Mesodermal cell (in vitro differentiated cells): ENCODE measurements at regions not wholly inside any gene's neighbourhood (a gene's known extent, or its start where the extent isn't known, plus 50 kb on each side); places are given as distances from the start of the nearest gene placed in this dataset.

Source experiments
- H3K27ac ChIP-seq: 2 replicates; pipeline ENCODE4 v1.7.0; 2013; ENCODE audit warnings: mild to moderate bottlenecking, low read depth, low read length, moderate library complexity; ENCODE audit not compliant: severe bottlenecking
- H3K36me3 ChIP-seq: 2 replicates; pipeline ENCODE4 v1.7.1; 2013; ENCODE audit warnings: mild to moderate bottlenecking, low read length, moderate library complexity; ENCODE audit not compliant: control insufficient read depth, insufficient read depth
- H3K4me1 ChIP-seq: one replicate; pipeline ENCODE4 v1.7.1; 2013; ENCODE audit warnings: mild to moderate bottlenecking, low read length; ENCODE audit not compliant: insufficient read depth, control insufficient read depth, poor library complexity, severe bottlenecking
- H3K4me3 ChIP-seq: 2 replicates; pipeline ENCODE4 v1.7.0; 2013; ENCODE audit warnings: low read length, control low read depth, mild to moderate bottlenecking; ENCODE audit not compliant: insufficient read depth, poor library complexity, severe bottlenecking; ENCODE audit errors: extremely low read depth
- H3K9me3 ChIP-seq: 2 replicates; pipeline ENCODE4 v1.7.1; 2013; ENCODE audit warnings: mild to moderate bottlenecking, low read length, moderate library complexity; ENCODE audit not compliant: control insufficient read depth
- WGBS, 2 experiments: methylation state at CpG; one replicate each; pipeline ENCODE4 v1.1.5; 2013; ENCODE audit warnings: missing lambda C conversion rate in 2 of 2; ENCODE audit not compliant: insufficient coverage in 2 of 2; 5-methylcytosine and 5-hydroxymethylcytosine counted together

GRCh38 chrX:13203271-13203670 lies 116.6 kb downstream of the ATXN3L start:
- H3K4me3 ChIP-seq, result no peak overlapping the region
- no CpG with 5 or more reads among the region's 5 CpGs for WGBS, 2 experiments
- H3K4me1 ChIP-seq, result no peaks in the 10 kb centered on the region
- no peaks in the 10 kb centered on the region for H3K9me3 ChIP-seq
- H3K36me3 ChIP-seq, result no peaks in the 10 kb centered on the region
- no peak overlapping the region for H3K27ac ChIP-seq

- WGBS, 2 experiments, result 71 to 78% methylated on average over 3 to 8 of the region's 14 CpGs
- Histone ChIP-seq H3K4me1 (no peaks in the 10 kb centered on the region), H3K4me3 (no peak overlapping the region), H3K9me3 (no peaks in the 10 kb centered on the region), H3K36me3 (no peaks in the 10 kb centered on the region), H3K27ac (no peak overlapping the region)
Measured at GRCh38 chrX:13201605-13202219, 118.1 kb downstream of the ATXN3L start.

DNA sequence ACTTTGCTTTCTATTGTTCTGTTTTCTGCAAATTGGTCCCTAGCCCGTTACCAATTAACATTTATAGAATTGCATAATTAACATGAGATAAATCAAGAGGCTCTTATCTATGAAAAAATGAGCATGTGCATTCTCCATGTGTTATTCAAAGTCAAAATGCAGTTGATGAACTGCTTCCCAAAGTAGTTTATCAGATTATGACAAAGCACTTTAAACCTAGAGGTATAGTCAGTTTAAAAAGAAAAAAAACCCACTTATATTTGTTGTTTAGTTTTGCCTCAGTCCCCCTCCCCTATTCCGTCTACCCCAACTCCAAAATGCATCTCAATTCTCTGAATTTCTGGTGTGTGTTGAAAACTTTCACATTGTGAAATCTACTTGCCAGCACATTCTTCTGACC lies 119.5 kb downstream of the ATXN3L start:
- Histone ChIP-seq H3K4me3 (no peak overlapping the region), H3K36me3 (no peaks in the 10 kb centered on the region), H3K27ac (no peak overlapping the region), H3K9me3 (no peaks in the 10 kb centered on the region), H3K4me1 (no peaks in the 10 kb centered on the region)
- no CpG with 5 or more reads among the region's 2 CpGs for WGBS, 2 experiments

GRCh38 chrX:13198762-13199064 lies 121.1 kb downstream of the ATXN3L start:
- H3K9me3 ChIP-seq, result no peaks in the 10 kb centered on the region
- no peak overlapping the region for H3K4me3 ChIP-seq
- no peak overlapping the region for H3K27ac ChIP-seq
- no peaks in the 10 kb centered on the region for H3K36me3 ChIP-seq
- no peaks in the 10 kb centered on the region for H3K4me1 ChIP-seq
- no CpG with 5 or more reads among the region's 3 CpGs for WGBS, 2 experiments

DNA sequence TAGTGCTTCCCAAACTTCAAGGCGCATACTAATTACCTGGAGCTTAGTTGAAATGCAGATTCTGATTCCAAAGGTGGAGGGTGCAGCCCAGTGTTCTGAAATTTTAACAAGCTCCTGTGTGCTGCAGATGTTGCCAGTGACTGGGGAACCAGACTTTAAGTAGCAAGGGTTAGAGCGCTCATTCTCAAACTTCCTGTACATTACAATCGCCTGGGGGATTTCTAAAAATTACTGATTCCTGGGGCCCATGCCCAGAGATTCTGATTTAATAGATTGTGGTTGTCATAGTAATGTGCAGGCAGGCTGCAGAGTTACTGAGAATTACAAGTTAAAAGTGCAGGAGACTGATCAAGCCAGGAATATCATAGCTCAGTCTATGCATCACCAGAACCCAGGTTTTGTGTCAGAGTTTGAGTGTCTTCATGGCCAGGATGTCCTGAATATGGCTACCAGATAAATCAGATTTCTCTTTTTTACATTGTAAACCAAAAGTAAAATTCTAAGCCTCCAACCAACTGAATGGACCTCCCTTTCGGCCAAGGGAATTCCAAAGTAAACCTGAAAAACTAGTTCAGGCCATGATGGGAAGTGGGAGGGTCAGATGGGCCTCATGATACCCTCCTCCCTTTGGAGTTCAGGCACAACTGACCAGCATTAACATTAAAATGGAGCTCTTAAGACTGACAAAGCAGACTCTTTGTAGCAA lies 121.6 kb downstream of the ATXN3L start:
- 100% methylated on average over 1 of the region's 4 CpGs; no CpG with 5 or more reads in 1 of the 2 experiments for WGBS, 2 experiments

DNA sequence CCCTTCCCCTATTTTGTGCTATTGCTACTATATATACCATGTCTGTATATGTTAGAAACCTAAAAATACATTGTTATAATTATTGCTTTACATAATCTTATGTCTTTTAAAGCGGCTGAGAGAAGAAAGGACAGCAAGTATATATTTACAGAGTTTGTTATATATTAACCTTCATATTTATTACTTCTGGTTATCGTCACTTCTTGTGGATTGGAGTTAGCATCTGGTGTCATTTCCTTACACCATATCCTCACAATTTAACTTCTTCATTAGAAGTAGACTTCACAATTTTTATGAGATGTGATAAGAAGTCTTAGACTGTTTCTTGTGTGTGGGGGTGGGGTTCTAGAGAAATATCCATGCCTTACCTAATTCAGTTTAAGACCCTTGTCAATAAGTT lies 123.1 kb downstream of the ATXN3L start:
- H3K9me3 ChIP-seq, result no peaks in the 10 kb centered on the region
- no peaks in the 10 kb centered on the region for H3K4me1 ChIP-seq
- no CpG with 5 or more reads among the region's 2 CpGs for WGBS, 2 experiments
- no peak overlapping the region for H3K27ac ChIP-seq
- H3K36me3 ChIP-seq, result no peaks in the 10 kb centered on the region
- no peak overlapping the region for H3K4me3 ChIP-seq

More for the DNA sequence above, 121.6 kb downstream of the ATXN3L start:
- no peaks in the 10 kb centered on the region for H3K36me3 ChIP-seq
- no peak overlapping the region for H3K4me3 ChIP-seq
- H3K4me1 ChIP-seq, result no peaks in the 10 kb centered on the region
- H3K27ac ChIP-seq, result no peak overlapping the region
- H3K9me3 ChIP-seq, result no peaks in the 10 kb centered on the region

DNA sequence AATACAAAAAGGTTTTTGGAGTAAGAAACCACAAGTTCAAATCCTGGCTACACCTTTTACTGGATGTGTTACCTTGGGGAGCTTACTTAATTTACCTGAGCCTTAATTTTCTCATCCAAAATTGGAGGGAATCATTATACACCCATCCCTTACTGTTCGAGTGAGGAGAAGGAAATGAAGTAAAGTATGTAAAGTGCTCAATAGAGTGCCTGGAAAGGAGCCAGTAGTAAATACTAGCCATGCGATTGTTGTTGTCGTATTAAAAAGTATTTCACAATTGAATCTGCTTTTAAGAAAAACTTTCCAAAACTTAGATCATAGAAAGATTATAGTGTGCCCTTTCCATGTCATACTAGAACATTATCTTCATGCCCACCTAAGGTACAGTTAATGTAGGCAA lies 124.5 kb downstream of the ATXN3L start:
- H3K27ac ChIP-seq, result no peak overlapping the region
- no CpG with 5 or more reads among the region's 3 CpGs for WGBS, 2 experiments
- no peaks in the 10 kb centered on the region for H3K9me3 ChIP-seq
- H3K36me3 ChIP-seq, result no peaks in the 10 kb centered on the region
- no peaks in the 10 kb centered on the region for H3K4me1 ChIP-seq
- no peak overlapping the region for H3K4me3 ChIP-seq

DNA sequence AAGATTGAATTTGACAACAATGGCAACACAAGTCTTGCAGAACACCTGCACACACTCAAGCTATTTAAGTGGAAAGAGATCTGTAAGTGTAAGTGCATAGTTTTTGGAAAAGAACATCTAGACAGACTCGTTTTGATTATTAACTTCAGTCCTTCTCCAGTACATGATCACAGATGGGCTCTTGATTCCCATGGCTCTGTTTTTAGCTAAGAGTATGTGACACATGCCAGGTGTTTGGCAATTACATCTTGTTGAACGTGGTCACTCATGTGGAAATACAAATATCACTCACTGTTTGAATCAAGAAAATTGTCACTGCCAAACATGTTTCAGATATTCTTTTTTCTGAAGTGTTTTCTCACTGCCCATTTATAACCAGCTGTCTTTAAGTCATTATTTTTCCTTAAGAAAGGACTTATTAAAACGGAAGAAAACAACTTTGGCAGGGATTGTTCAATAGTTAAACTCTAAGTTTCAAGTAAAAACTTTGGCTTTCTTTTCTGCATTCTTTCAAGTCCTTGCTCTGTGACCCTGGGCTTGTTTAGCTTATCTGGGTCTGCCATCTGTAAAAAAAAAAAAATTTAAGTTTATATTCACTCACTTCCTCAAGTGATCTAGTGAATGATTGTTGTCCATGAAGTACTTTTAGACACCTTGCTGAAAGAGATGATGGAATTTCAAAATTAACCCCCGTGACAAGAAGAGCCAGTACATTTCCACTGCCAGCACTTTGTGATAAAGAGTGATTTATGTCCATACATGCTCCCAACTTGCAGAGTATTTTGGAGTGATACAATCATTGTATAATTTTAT lies 125.4 kb downstream of the ATXN3L start:
- WGBS, 2 experiments, result 71 to 100% methylated on average over 1 of the region's 4 CpGs
- H3K4me3 ChIP-seq, result no peak overlapping the region
- no peak overlapping the region for H3K27ac ChIP-seq
- H3K4me1 ChIP-seq, result no peaks in the 10 kb centered on the region
- H3K36me3 ChIP-seq, result no peaks in the 10 kb centered on the region
- no peaks in the 10 kb centered on the region for H3K9me3 ChIP-seq

DNA sequence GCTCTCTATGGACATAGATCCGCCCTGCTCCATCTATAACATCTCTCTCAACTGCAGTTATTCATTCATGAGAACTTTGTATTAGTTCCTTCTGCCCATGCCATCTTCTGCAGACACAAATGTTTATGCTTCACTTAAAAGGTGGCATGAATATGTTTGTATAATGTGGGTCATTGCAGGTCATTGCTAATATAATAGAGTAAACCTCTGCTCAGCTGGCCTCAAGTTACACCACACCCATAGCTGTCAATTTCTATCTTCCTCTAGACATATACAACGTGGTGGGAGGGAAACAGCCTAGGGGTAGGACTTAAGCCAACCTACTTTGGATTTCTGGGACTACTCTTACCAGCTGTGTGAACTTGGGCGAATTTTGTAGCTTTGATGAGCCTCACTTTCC lies 129.8 kb downstream of the ATXN3L start:
- WGBS, 2 experiments, result 80% methylated on average over 1 of the region's 3 CpGs; no CpG with 5 or more reads in 1 of the 2 experiments
- no peaks in the 10 kb centered on the region for H3K36me3 ChIP-seq
- no peak overlapping the region for H3K4me3 ChIP-seq
- no peaks in the 10 kb centered on the region for H3K9me3 ChIP-seq
- H3K27ac ChIP-seq, result no peak overlapping the region
- no peaks in the 10 kb centered on the region for H3K4me1 ChIP-seq

- 100% methylated on average over 1 to 2 of the region's 6 CpGs for WGBS, 2 experiments
- Histone ChIP-seq H3K9me3 (no peaks in the 10 kb centered on the region), H3K4me1 (no peaks in the 10 kb centered on the region), H3K36me3 (no peaks in the 10 kb centered on the region), H3K4me3 (no peak overlapping the region), H3K27ac (no peak overlapping the region)
Measured at GRCh38 chrX:13189380-13189779, 130.5 kb downstream of the ATXN3L start.
